Putamen (tissue), 1 donor: ENCODE measurements at regions not wholly inside any gene's neighbourhood (a gene's known extent, or its start where the extent isn't known, plus 50 kb on each side); places are given as distances from the start of the nearest gene placed in this dataset.
A peak's percentile ranks its signal among the peaks of the same experiment; 100 is the strongest.
"Not testable (repeated sequence)": the region's sequence is repeated elsewhere in the genome, so short reads cannot be mapped to it uniquely, and the experiment has no call there.

Experiments
- DNase-seq: peaks from one replicate; pipeline ENCODE4 v3.0.0-alpha.2; 2016; ENCODE audit warnings: low spot score

DNA sequence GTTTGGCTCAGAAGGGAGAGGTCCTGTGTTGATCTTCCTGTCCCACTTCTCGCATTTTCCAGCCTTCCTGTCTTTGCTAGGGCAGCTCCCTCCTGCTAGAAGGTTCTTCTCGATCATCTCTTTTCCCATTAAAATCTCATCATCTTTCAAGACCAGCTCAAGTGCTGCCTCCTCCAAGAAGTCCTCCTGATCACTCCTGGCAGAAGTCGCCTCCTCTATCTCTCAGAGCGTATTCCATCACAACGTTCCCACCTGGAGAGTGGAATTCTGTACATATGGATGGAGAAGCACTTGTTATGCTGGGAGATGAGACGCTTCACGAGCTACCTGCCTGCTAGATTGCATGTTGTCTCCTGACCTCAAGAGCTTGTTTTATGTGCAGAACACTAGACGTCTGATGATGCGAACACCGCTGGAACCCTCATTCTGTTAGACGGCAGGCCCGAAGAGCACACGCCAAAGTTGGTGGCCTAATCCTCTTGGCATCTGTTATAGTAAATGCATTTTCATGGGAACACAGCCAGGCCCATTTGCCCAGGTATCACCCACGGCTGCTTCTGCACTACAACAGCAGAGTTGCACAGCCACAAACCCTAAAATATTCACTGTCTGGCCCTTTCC lies 68.0 kb upstream of the INSIG1 start:
- DNase-seq, result no peak

GRCh38 chr7:155230169-155230593 lies 67.5 kb upstream of the INSIG1 start:
- DNase-seq, result peak; percentile 90

GRCh38 chr7:155231241-155231800 lies 66.4 kb upstream of the INSIG1 start:
- DNase-seq, result no peak

DNA sequence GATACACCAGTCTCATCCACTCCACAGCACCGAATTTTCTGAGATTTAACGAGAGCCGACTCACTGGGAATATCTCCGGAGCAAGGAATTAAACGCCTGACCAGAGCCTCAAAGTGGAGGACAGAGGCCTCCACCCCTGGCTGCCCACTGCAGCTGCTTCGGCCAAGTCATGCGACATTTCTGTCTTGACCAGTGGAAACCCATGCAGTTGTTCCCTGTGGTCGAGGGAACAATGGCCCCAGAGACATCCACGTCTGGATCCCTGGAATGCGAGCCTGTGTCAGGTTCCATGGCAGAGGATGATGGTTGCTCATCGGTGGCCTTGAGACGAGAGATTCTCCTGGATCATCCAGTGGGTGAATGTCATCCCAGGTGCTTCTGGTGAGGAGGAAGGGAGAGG lies 65.7 kb upstream of the INSIG1 start:
- DNase-seq, result no peak

DNA sequence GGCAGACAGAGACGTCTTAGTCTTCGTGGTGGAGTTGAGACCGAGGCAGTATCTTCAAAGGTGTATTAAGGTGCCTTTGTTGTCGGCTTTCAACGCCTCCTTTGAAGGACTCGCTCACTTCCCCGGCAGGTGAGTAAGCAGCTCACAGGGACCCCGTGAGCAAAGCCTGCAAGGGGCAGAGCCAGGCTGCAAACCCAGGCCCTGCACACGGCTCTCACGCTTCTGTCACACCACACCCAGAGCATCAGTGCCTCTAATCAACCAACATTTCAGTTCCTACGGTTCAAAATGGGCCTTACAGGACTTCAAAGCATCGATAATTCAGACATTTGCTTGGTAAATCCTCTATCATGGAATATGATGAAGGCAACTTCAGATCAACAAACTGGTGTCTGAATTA lies 64.8 kb upstream of the INSIG1 start:
- no peak for DNase-seq

- no peak for DNase-seq
Observed at GRCh38 chr7:155233311-155234157, 64.1 kb upstream of the INSIG1 start.

DNA sequence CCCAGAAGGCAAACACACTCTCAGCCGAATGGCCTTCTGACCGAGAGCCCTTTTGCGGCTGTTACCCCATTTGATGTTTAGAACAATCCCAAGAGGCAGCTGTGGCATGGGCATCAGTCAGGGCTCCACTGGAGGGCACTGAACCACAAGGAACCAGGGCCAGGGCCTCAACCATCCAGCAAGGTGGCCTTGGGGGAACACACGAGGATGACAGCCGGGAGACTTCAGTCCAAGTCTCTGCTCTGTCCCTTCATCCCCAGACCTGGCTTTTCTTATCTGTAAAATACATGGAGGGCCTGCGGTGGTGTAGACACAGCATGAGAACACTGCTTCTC lies 63.6 kb upstream of the INSIG1 start:
- no peak for DNase-seq

DNA sequence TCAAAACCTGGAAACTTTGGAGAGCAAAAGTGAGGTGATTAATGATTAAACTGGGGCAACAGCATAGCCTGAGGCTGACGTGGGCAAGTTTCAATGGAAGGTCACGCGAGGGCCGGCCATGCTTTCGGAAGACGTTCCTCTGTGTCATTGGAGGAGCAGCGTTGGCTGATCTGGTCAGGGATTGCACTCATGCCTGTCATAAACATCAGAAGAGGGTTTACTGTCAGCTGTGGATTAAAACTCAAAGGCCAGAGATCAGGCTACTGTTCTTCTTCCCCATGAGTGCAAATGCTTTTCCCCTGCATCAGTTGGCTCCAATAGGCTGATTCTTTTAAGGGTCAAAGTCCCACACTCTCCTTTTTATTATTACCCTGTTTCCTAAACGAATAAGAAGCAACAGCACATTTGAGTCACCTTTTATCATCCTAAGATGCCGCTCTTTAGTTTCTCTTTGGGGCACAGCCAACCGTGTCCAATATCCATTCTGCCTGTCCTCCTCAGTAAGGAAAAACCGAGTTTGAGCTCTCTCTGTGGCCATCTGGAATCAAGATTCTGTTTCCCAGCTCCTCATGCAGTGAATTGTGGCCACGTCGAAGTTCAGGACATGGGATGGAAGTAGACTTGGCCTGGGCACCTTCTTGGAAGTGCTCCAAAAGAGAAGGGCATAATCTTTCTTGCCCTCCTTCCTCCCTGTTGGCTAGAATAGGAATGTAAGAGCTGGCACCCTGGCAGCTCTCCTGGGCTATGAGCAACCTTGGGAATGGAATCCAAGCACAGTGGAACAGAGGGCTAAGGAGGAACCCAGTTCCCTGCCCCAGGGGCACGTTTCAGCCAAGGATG lies 62.5 kb upstream of the INSIG1 start:
- no peak for DNase-seq

DNA sequence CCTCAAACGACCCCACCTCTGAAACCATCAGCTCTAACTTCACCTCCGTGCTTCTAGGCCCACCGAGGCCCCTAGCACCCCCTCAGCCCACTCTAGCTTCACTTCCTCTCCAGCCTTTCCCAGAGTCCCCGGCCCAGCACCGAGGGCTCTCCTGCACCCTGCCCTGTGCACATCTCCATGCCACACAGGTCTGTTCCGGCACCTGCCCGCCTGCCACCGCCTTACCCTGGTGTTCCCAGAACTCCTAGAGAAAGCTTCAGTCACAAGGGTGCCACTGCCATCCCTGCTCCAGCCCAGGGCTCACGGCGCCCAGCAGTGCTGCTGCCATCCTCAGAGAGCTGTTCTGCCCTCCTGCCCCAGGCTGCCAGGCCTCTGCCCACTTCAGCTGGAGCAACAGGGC lies 61.3 kb upstream of the INSIG1 start:
- no peak for DNase-seq

DNA sequence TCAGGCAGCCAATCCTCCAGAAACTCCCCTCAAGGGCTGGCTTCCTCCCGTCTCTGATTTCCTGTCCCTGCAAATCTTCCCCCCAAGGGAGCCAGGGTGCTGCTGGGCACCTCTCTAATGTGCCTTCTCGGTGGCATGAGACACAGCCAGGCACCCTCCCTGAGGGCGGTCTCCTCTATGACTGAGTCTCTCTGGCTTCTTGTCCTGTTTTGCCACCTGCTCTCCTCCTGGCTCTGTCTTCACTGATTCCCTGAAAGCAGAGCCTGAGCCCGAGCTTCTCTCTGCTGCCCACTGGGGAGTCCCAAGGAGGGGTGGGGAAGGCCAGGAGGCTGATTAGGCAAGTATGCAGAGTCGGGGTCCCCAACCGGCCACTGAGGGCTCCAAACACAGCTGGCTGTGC lies 60.4 kb upstream of the INSIG1 start:
- no peak for DNase-seq

DNA sequence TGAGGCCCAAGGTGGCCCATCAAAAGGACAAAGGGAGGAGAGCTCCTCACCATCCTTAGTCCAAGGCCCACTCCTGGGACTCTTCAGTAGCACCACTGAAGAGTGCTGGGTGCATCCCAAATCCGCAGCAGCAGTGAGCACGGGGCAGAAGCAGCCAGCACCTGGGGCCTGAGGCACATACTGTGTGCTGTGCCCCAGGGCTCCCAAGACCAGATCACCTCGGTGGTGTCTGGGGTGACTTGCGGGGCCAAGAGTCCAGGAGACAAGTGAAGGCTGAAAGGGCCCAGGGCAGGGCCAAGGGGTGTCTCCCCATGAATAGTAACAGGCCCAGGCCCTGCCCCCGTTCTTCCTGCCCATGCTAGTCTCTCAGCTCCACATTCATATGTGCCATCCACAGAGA lies 59.9 kb upstream of the INSIG1 start:
- no peak for DNase-seq

DNA sequence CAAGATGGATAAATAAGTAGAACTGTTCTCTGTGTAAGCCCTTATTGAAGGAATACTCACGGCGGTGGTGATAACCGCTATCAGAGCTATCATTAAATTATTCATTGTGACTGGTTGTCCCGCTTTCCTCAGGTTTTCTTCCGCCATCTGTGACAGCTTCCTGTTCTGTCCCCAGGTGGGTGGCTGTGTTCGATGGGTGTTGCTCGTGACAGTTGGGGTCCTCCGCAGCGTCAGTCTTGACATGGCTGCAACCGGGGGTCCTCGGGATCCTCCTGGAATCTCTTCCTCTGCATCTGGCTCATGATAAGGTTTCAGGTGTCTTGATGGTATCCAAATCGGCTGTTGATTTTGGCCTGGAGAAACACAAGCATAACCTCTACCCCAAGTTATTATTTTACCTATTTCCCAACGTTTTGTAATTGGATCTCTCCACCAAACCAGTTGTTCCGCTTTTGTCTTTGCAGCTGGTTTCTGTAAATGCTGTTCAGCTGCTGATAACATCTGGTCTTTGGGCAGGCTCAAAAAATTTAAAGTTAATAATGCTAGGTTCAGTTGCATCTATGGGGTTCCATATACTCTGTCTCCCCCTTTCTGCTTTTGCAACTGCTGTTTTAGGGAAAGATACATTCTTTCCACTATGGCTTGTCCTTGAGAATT lies 58.1 kb upstream of the INSIG1 start:
- not testable (repeated sequence) for DNase-seq

- no peak for DNase-seq
Observed at GRCh38 chr7:155244675-155245074, 53.0 kb upstream of the INSIG1 start.

DNA sequence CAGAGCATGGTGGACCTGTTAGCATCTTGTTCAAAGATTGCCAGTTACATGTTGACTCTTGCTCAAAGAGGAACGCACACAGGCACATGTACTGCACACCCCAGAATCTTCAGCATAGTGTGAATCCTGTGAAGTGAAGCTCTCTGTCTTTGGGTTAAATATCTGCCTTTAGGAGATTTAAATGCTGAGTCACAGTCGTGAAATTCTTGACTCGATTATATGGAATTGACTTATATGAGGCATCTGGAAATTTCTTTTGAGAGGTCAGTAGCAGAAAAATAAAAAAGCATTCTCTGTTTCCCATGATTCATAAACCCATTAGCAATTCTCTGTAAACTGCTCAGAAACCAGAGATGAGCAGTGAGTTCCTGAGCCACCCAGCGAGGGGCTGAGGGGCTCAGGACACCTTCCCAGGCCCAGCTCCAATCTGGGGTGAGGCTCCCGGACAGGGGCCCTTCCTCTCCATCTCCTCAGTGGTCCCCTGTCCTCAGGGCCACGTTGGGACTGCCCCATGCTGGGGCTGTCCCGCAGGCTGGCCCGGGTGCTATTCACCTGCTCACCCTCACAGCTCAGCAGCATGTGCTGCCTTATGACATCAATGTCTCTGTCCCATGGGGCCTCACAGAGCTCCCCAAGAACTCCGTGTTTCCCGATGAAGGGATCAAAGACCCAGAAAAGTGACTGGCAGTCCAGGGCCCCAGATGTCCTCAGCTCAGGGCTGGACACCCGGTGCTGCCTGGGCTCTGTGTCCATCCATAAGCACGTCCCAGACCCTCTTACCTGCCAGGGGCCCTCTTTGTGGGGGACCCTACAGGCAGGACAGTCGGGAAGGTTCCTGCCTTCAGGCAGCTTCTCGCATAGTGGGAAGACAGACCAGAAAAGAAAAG lies 50.0 kb upstream of the INSIG1 start:
- no peak for DNase-seq
